GM21367 (cell line): ENCODE measurements at regions not wholly inside any gene's neighbourhood (a gene's known extent, or its start where the extent isn't known, plus 50 kb on each side); places are given as distances from the start of the nearest gene placed in this dataset.

Source experiments
- ATAC-seq: cut with Tn5 transposase; IDR thresholded peaks from one replicate; pipeline ENCODE4 v1.9.1; 2021; ENCODE audit not compliant: unreplicated experiment

- no peak for ATAC-seq
These were observed 332.6 kb upstream of the TMPO start for GRCh38 chr12:98182821-98183220.

GRCh38 chr12:98185606-98186005 lies 329.8 kb upstream of the TMPO start:
- no peak for ATAC-seq

- no peak for ATAC-seq
These were observed 326.7 kb upstream of the TMPO start for GRCh38 chr12:98188650-98189077.

- no peak for ATAC-seq
These were observed 320.8 kb upstream of the TMPO start for GRCh38 chr12:98194591-98194990.

- ATAC-seq, result no peak
These were observed 317.0 kb upstream of the TMPO start for GRCh38 chr12:98198261-98198982.

- no peak for ATAC-seq
These were observed 306.6 kb upstream of the TMPO start for GRCh38 chr12:98208816-98209215.

GRCh38 chr12:98211909-98212695 lies 303.3 kb upstream of the TMPO start:
- ATAC-seq, result no peak

GRCh38 chr12:98213556-98213955 lies 301.8 kb upstream of the TMPO start:
- no peak for ATAC-seq

GRCh38 chr12:98217257-98217656 lies 298.1 kb upstream of the TMPO start:
- ATAC-seq, result no peak

GRCh38 chr12:98220636-98221035 lies 294.8 kb upstream of the TMPO start:
- ATAC-seq, result no peak

- no peak for ATAC-seq
These were observed 294.1 kb upstream of the TMPO start for GRCh38 chr12:98221243-98221808.

GRCh38 chr12:98222135-98222534 lies 293.3 kb upstream of the TMPO start:
- ATAC-seq, result no peak

GRCh38 chr12:98224584-98225221 lies 290.7 kb upstream of the TMPO start:
- peak; percentile 86 for ATAC-seq

GRCh38 chr12:98227162-98227561 lies 288.2 kb upstream of the TMPO start:
- ATAC-seq, result no peak

- ATAC-seq, result no peak
These were observed 286.5 kb upstream of the TMPO start for GRCh38 chr12:98228683-98229539.

- no peak for ATAC-seq
These were observed 285.9 kb upstream of the TMPO start for GRCh38 chr12:98229540-98229924.

- ATAC-seq, result no peak
These were observed 282.5 kb upstream of the TMPO start for GRCh38 chr12:98232753-98233390.

GRCh38 chr12:98235301-98235700 lies 280.1 kb upstream of the TMPO start:
- no peak for ATAC-seq

- ATAC-seq, result no peak
These were observed 276.8 kb upstream of the TMPO start for GRCh38 chr12:98238515-98239130.

GRCh38 chr12:98243190-98243589 lies 272.2 kb upstream of the TMPO start:
- no peak for ATAC-seq
